ENCODE measurements at regions not wholly inside any gene's neighbourhood (a gene's known extent, or its start where the extent isn't known, plus 50 kb on each side); places are given as distances from the start of the nearest gene placed in this dataset.
"Not testable (repeated sequence)": the region's sequence is repeated elsewhere in the genome, so short reads cannot be mapped to it uniquely, and the experiment has no call there.

- in situ Hi-C loops (cut with MboI; ENCODE audit: low pct_ligation_motif_present in 1 of 4, low pct_unique_long_range_greater_than_20kb in 1 of 4, low sequenced_read_pairs in 3 of 4) (no loop called here), intact Hi-C loops (cut with DNase I; ENCODE audit: low total_unique reads) (no loop called here)
- Histone ChIP-seq H3K36me3 (no peaks in the 10 kb centered on the region), H3K27me3 (no peaks in the 10 kb centered on the region), H3K9me3 (no peaks in the 10 kb centered on the region), H3K4me3 (no peak overlapping the region), H3K27ac (peak overlapping the region; percentile 15 to 44 (median 39)), H3K4me1 (peaks cover 0 to 13% (median 0%) of the 10 kb centered on the region in 4 donors)
- TF ChIP-seq POLR2A (IDR thresholded peaks at IDR 0.05) (no peak), CTCF (IDR thresholded peaks at IDR 0.05) (no peak), EP300 (IDR thresholded peaks at IDR 0.05; ENCODE audit: low read depth) (no peak), POLR2AphosphoS5 (IDR thresholded peaks at IDR 0.05) (no peak)
- 80 to 86% methylated on average over 1 to 7 of the region's 7 CpGs for WGBS, 2 donors (ENCODE audit: low coverage in 1 of 2)
- no peak for DNase-seq
Observed at GRCh38 chr17:64742326-64742725, 80.2 kb upstream of the SMURF2 start.

GRCh38 chr17:64741916-64742315 lies 79.8 kb upstream of the SMURF2 start:
- H3K4me1 ChIP-seq, result peaks cover 0 to 13% (median 0%) of the 10 kb centered on the region in 4 donors
- H3K27ac ChIP-seq, result peak overlapping the region; percentile 15 to 44 (median 40)
- H3K9me3 ChIP-seq; H3K27me3 ChIP-seq; H3K4me3 ChIP-seq; intact Hi-C loops (cut with DNase I; ENCODE audit: low total_unique reads); in situ Hi-C loops (cut with MboI; ENCODE audit: low pct_ligation_motif_present in 1 of 4, low pct_unique_long_range_greater_than_20kb in 1 of 4, low sequenced_read_pairs in 3 of 4); H3K36me3 ChIP-seq: not testable (repeated sequence)
- WGBS, 2 donors (ENCODE audit: low coverage in 1 of 2), result 55 to 72% methylated on average over 2 to 3 of the region's 3 CpGs
- peak; percentile 16 for DNase-seq
- TF ChIP-seq POLR2AphosphoS5 (IDR thresholded peaks at IDR 0.05), result peak in 1 of 3 donors; percentile 16

- Histone ChIP-seq H3K9me3 (no peaks in the 10 kb centered on the region), H3K27me3 (no peaks in the 10 kb centered on the region), H3K4me3 (no peak overlapping the region), H3K36me3 (no peaks in the 10 kb centered on the region), H3K27ac (peak overlapping the region; percentile 35 to 45 (median 44)), H3K4me1 (peaks cover 0 to 13% (median 0%) of the 10 kb centered on the region in 4 donors)
- in situ Hi-C loops (cut with MboI; ENCODE audit: low pct_ligation_motif_present in 1 of 4, low pct_unique_long_range_greater_than_20kb in 1 of 4, low sequenced_read_pairs in 3 of 4), result no loop called here
- intact Hi-C loops (cut with DNase I; ENCODE audit: low total_unique reads), result no loop called here
- TF ChIP-seq POLR2AphosphoS5 (IDR thresholded peaks at IDR 0.05), result no peak
- TF ChIP-seq POLR2A (IDR thresholded peaks at IDR 0.05), result no peak
- TF ChIP-seq CTCF (IDR thresholded peaks at IDR 0.05), result no peak
- no peak for TF ChIP-seq EP300 (IDR thresholded peaks at IDR 0.05; ENCODE audit: low read depth)
- DNase-seq, result no peak
- WGBS, 2 donors (ENCODE audit: low coverage in 1 of 2), result 30 to 59% methylated on average over 2 to 6 of the region's 6 CpGs
Observed at GRCh38 chr17:64741038-64741641, 79.0 kb upstream of the SMURF2 start.

GRCh38 chr17:64739316-64740058 lies 77.4 kb upstream of the SMURF2 start:
- 43 to 75% methylated on average over 1 to 9 of the region's 9 CpGs for WGBS, 2 donors (ENCODE audit: low coverage in 1 of 2)
- Histone ChIP-seq H3K36me3 (no peaks in the 10 kb centered on the region), H3K4me1 (peaks cover 0 to 13% (median 0%) of the 10 kb centered on the region in 4 donors), H3K27ac (peak overlapping the region in 2 of 4 donors; percentile 10 to 28), H3K4me3 (no peak overlapping the region), H3K9me3 (no peaks in the 10 kb centered on the region), H3K27me3 (no peaks in the 10 kb centered on the region)
- no peak for TF ChIP-seq CTCF (IDR thresholded peaks at IDR 0.05)
- TF ChIP-seq POLR2AphosphoS5 (IDR thresholded peaks at IDR 0.05), result no peak
- no peak for TF ChIP-seq POLR2A (IDR thresholded peaks at IDR 0.05)
- no peak for TF ChIP-seq EP300 (IDR thresholded peaks at IDR 0.05; ENCODE audit: low read depth)
- intact Hi-C loops (cut with DNase I; ENCODE audit: low total_unique reads), result no loop called here
- in situ Hi-C loops (cut with MboI; ENCODE audit: low pct_ligation_motif_present in 1 of 4, low pct_unique_long_range_greater_than_20kb in 1 of 4, low sequenced_read_pairs in 3 of 4), result no loop called here
- no peak for DNase-seq
